HUES48 (cell line): ENCODE measurements at regions not wholly inside any gene's neighbourhood (a gene's known extent, or its start where the extent isn't known, plus 50 kb on each side); places are given as distances from the start of the nearest gene placed in this dataset.

ENCODE experiments used
- H3K27ac ChIP-seq: one replicate; pipeline ENCODE4 v1.7.0; 2013; ENCODE audit warnings: low read depth, low read length, inconsistent platforms
- H3K27me3 ChIP-seq: 2 replicates; pipeline ENCODE4 v1.6.1; 2013; ENCODE audit warnings: mild to moderate bottlenecking, low read length; ENCODE audit not compliant: control insufficient read depth, insufficient read depth
- H3K36me3 ChIP-seq: 2 replicates; pipeline ENCODE4 v1.6.1; 2013; ENCODE audit warnings: low read length; ENCODE audit not compliant: control insufficient read depth, insufficient read depth
- H3K4me1 ChIP-seq: 2 replicates; pipeline ENCODE4 v1.6.1; 2013; ENCODE audit warnings: mild to moderate bottlenecking, low read length; ENCODE audit not compliant: control insufficient read depth, insufficient read depth
- H3K4me3 ChIP-seq: 2 replicates; pipeline ENCODE4 v1.5.1; 2013; ENCODE audit warnings: mild to moderate bottlenecking, low read depth, low read length
- H3K9ac ChIP-seq: 2 replicates; pipeline ENCODE4 v1.6.1; 2013; ENCODE audit warnings: mild to moderate bottlenecking, low read depth, low read length, moderate library complexity
- H3K9me3 ChIP-seq: 2 replicates; pipeline ENCODE4 v1.6.1; 2013; ENCODE audit warnings: low read length; ENCODE audit not compliant: control insufficient read depth, insufficient read depth

DNA sequence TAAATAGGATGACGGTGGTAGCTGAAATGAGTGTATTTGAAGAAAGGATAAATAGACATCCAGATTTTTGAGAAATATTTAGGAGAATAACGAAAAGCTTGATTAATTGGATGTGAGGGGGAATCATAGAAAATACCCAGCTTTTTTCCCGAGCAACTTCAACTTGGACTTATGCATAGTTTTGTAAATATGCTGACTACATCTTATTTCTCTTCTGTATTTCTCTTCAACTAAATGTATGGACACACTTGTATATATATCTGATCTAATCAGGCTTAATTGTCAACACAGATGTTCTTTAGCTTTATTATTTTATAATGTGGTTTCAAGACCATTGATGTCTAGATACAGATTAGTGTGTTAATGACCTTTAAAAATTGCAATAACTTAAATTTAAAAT is 685.0 kb downstream of the SLITRK1 start:
- Histone ChIP-seq H3K4me3 (no peak overlapping the region), H3K27ac (no peak overlapping the region), H3K36me3 (no peaks in the 10 kb centered on the region), H3K27me3 (no peaks in the 10 kb centered on the region), H3K4me1 (no peaks in the 10 kb centered on the region), H3K9ac (no peak overlapping the region), H3K9me3 (no peaks in the 10 kb centered on the region)

DNA sequence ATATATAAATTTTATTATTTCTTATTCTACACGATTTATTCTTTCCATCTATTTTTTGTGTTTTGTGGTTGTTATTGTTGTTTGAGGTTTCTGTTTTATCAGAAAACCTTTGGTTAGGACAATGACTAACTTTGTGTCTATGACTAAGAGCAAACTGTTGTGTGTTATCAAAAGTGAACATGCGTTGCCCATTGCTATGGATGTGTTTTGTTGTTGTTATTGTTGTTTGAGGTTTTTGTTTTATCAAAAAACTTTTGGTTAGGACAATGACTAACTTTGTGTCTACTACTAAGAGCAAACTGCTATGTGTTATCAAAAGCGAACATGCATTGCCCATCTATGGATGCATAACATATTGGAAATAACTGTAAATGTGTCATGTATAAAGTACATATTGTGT is 692.3 kb downstream of the SLITRK1 start:
- Histone ChIP-seq H3K4me1 (no peaks in the 10 kb centered on the region), H3K9me3 (peaks cover 7% of the 10 kb centered on the region), H3K9ac (no peak overlapping the region), H3K4me3 (no peak overlapping the region), H3K27me3 (no peaks in the 10 kb centered on the region), H3K36me3 (no peaks in the 10 kb centered on the region), H3K27ac (no peak overlapping the region)

DNA sequence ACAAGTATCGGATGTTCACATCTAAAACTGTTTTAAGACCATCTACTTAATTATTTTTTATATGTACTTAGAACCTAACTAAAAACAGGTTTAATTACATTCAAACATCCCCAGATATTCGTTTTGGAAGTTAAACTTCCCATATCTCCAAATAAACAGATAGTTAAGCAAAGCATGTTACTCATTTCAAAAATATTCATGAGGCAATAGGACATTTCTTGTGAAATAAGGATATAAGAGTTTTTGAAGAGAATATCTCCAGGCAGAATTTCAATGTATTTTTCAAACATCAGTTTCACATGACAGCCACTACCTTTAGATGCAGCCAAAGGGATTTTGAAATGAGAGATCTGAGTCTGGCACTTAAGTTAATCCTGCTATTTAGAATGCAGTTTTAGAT is 697.5 kb downstream of the SLITRK1 start:
- Histone ChIP-seq H3K9ac (no peak overlapping the region), H3K36me3 (no peaks in the 10 kb centered on the region), H3K27me3 (no peaks in the 10 kb centered on the region), H3K9me3 (peaks cover 7% of the 10 kb centered on the region), H3K27ac (no peak overlapping the region), H3K4me3 (no peak overlapping the region), H3K4me1 (no peaks in the 10 kb centered on the region)

DNA sequence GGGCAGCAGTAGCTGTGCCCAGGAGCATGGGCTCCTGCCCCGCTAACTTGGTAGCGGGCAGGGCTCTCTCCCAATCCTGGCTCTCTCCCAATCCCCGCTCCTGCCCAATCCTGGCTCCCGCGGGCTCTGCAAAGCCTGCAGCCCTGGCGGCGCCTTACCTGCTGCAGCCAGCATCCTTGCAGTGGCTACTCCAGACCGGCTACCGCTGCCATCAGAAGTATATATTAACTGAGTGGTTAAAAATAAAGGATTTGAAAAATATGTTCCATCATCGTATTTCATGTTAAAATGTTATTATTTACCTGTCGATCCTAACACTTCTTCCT is 698.2 kb downstream of the SLITRK1 start:
- Histone ChIP-seq H3K27me3 (no peaks in the 10 kb centered on the region), H3K36me3 (no peaks in the 10 kb centered on the region), H3K9ac (no peak overlapping the region), H3K4me3 (no peak overlapping the region), H3K27ac (no peak overlapping the region), H3K9me3 (peaks cover 7% of the 10 kb centered on the region), H3K4me1 (no peaks in the 10 kb centered on the region)

DNA sequence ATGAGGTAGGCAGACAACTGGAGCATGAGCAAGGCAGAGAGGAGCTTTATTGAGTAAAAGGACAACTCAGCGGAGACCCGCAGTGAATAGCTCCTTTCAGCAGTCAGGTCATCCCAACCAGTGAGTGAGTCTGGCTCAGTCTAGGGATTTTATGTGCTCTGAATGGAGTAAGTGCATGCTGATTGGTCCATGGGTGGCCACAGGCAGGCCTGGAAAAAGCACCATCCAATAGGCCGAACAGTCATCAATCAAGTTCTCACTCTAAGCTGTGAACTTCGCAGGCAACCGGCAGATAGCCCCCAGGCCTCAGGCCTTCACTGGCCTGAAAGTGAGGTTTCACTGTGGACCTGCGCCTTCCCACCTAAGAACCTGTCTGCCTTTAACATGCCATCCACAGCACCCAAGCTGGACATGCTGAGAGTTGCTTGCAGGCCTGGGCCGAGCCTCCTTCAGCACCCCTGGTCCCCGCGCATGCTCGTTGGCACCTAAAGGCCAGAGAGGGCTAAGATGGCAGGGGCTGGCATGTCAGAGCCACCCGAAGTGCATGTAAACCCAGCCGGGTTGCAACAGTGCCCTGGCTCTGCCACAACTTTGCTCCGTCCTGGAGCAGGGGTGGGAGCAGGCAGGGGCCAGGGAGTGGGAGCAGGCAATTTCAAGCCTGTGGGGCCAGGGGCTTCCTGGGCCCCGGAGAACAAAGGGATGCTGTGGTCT is 698.7 kb downstream of the SLITRK1 start:
- H3K9me3 ChIP-seq = peaks cover 7% of the 10 kb centered on the region
- no peaks in the 10 kb centered on the region for H3K4me1 ChIP-seq
- H3K4me3 ChIP-seq = no peak overlapping the region
- H3K9ac ChIP-seq = no peak overlapping the region
- H3K27ac ChIP-seq = no peak overlapping the region
- no peaks in the 10 kb centered on the region for H3K27me3 ChIP-seq
- no peaks in the 10 kb centered on the region for H3K36me3 ChIP-seq

DNA sequence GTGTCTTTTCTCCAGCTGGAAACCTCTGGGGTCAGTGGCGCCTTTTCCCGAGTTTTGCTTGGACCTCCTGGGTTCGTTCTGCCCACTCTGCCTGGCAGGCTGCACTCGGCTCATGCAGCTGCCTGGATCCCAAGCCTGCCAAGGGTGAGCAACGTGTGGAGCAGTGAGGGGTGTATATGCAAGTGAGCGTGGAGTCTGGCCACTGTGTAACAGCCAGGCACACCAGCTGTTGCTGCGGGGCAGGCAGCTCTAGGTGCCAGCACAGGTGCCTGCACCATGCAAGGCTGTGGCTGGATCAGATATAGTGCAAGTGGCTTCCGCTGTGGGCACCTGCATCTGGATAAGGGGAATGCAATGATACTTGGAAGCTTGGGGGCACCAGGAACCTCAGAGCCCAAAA is 699.4 kb downstream of the SLITRK1 start:
- H3K9me3 ChIP-seq = peaks cover 7% of the 10 kb centered on the region
- no peaks in the 10 kb centered on the region for H3K4me1 ChIP-seq
- H3K27me3 ChIP-seq = no peaks in the 10 kb centered on the region
- no peaks in the 10 kb centered on the region for H3K36me3 ChIP-seq
- H3K27ac ChIP-seq = no peak overlapping the region
- no peak overlapping the region for H3K4me3 ChIP-seq
- no peak overlapping the region for H3K9ac ChIP-seq

DNA sequence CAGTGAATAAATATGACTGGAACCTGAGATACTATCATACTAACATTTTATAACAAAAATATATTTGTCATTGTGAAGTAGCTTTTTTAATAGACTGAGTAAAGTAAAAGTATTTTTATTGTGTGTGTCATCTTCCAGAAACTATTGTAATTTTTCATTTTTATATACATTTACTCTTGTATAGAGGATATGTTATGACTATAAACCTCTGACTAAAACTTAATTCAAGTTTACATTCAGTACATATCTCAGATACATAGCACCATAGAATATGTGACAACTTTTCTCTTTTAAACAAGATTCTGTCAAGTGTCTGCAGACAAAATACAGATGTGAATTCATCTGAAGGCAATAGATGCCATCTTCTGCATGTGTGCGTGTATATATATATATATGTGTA is 704.3 kb downstream of the SLITRK1 start:
- Histone ChIP-seq H3K4me1 (no peaks in the 10 kb centered on the region), H3K27ac (no peak overlapping the region), H3K4me3 (no peak overlapping the region), H3K36me3 (no peaks in the 10 kb centered on the region), H3K9me3 (no peaks in the 10 kb centered on the region), H3K9ac (no peak overlapping the region), H3K27me3 (no peaks in the 10 kb centered on the region)

DNA sequence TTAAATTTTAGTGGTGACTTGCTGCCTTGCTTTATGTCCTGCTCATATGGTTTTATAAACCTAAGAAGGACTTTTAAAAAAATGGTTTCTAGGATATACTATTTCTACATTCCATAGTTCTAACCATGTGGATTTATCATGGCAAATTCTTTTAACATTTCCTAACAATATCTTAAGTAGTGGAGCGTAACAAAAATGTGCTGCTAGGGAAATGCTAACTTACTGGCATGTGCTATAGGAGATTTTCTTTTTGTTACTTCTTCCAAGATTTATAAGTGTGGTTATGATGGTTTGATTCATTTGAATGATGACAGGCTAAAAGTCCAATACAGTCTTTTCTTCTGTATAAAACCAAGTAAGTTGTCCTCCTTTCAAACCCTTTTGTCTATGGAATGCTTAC is 713.7 kb downstream of the SLITRK1 start:
- no peak overlapping the region for H3K9ac ChIP-seq
- no peak overlapping the region for H3K27ac ChIP-seq
- H3K4me1 ChIP-seq = no peaks in the 10 kb centered on the region
- H3K9me3 ChIP-seq = peaks cover 5% of the 10 kb centered on the region; the same call in 1 of the 2 replicates
- H3K27me3 ChIP-seq = no peaks in the 10 kb centered on the region
- H3K4me3 ChIP-seq = no peak overlapping the region
- H3K36me3 ChIP-seq = no peaks in the 10 kb centered on the region

DNA sequence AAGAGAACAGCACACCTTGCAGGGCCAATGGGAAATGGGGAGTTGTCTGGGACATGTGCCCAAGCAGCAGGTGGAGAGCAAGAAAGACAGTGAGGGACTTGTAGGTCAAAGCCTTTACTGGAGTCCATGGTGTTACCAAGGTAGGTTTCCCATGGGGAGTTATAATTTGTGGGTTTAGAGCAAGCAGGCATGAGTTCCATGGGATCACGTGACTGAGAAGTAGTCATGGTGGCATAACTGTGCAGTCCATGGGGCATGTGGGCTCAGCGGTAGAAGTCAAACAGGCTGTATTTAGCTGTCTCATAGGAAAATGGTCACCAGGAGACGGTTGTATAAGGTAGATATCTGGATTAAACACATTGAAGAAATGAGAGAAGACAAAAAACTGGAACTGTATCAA is 715.1 kb downstream of the SLITRK1 start:
- H3K36me3 ChIP-seq = no peaks in the 10 kb centered on the region
- no peak overlapping the region for H3K27ac ChIP-seq
- peaks cover 6% of the 10 kb centered on the region; the same call in 1 of the 2 replicates for H3K4me1 ChIP-seq
- no peak overlapping the region for H3K9ac ChIP-seq
- no peaks in the 10 kb centered on the region for H3K27me3 ChIP-seq
- peaks cover 5% of the 10 kb centered on the region; the same call in 1 of the 2 replicates for H3K9me3 ChIP-seq
- H3K4me3 ChIP-seq = no peak overlapping the region

DNA sequence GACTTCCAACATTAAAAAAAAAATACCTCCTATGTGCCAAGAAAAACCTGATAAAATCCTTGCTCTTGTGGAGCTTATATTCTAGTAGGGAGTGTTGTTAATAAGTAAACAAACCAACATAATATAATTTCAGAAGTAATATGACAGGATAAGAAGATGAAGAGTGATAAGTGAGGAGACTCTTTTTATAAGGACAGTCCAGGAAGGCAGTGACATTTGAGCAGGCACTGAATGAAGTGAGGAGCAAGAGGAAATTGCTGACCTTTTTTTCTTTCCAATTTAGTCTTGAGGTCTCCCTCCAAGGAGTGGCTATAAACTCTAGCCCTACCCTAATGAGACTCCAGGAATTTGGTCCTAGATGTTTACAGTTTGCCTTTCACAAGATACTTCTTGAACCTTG is 715.7 kb downstream of the SLITRK1 start:
- Histone ChIP-seq H3K9ac (no peak overlapping the region), H3K9me3 (peaks cover 5% of the 10 kb centered on the region; the same call in 1 of the 2 replicates), H3K4me3 (no peak overlapping the region), H3K4me1 (peaks cover 6% of the 10 kb centered on the region; the same call in 1 of the 2 replicates), H3K36me3 (no peaks in the 10 kb centered on the region), H3K27me3 (no peaks in the 10 kb centered on the region), H3K27ac (no peak overlapping the region)

DNA sequence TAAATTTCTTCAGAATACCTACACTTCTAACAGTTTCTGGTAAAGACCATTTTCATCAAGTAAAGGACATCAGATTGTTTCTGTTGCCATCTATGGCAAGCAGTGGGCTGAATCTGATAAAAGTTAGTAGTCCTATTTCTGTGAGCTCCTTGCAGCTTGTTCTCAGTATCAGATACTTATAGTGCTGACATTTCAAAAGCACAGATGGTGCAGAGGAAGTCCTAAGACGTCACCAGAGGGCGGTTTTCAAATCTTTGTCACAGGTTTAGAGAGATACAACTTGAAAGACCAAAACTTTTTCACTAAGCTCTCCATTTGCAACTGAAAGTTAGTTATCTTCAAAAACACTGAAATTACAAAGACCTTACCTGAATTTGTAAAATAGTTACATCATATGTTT is 719.8 kb downstream of the SLITRK1 start:
- Histone ChIP-seq H3K9me3 (no peaks in the 10 kb centered on the region), H3K9ac (no peak overlapping the region), H3K27me3 (no peaks in the 10 kb centered on the region), H3K4me3 (no peak overlapping the region), H3K4me1 (peaks cover 6% of the 10 kb centered on the region; the same call in 1 of the 2 replicates), H3K36me3 (no peaks in the 10 kb centered on the region), H3K27ac (no peak overlapping the region)
